Heart left ventricle (tissue), 16 donors: ENCODE measurements at regions not wholly inside any gene's neighbourhood (a gene's known extent, or its start where the extent isn't known, plus 50 kb on each side); places are given as distances from the start of the nearest gene placed in this dataset.

Experiments
- ATAC-seq, 4 donors: fragments of 200-7000 bp; cut with Tn5 transposase; one replicate each; pipeline ENCODE4 v1.9.1; 2020 to 2022; ENCODE audit warnings: moderate library complexity in 4 of 4, mild to moderate bottlenecking in 3 of 4, moderate number of reproducible peaks in 1 of 4
- DNase-seq, 5 donors: peaks; one replicate each; pipeline ENCODE4 v3.0.0-alpha.2; 2020
- H3K27ac ChIP-seq, 12 donors: fragments of 200-600 bp; sonication (generic) in 4 of 12; one replicate each; pipeline versions ENCODE4 v1.5.0 to v1.8.0; 2016 to 2022; ENCODE audit warnings: mild to moderate bottlenecking in 2 of 12
- H3K27me3 ChIP-seq, 9 donors: fragments of 200-600 bp; sonication (generic) in 2 of 9; one replicate each; pipeline versions ENCODE4 v1.5.1 to v1.8.0; 2016 to 2022; ENCODE audit warnings: mild to moderate bottlenecking in 3 of 9
- H3K36me3 ChIP-seq, 9 donors: fragments of 200-600 bp; sonication (generic) in 2 of 9; one replicate each; pipeline versions ENCODE4 v1.5.0 to v1.8.0; 2018 to 2022; ENCODE audit warnings: mild to moderate bottlenecking in 2 of 9
- H3K4me1 ChIP-seq, 12 donors: fragments of 200-600 bp; sonication (generic) in 4 of 12; one replicate each; pipeline versions ENCODE4 v1.5.0 to v1.8.0; 2016 to 2022; ENCODE audit warnings: mild to moderate bottlenecking in 3 of 12
- H3K4me3 ChIP-seq, 12 donors: fragments of 200-600 bp; sonication (generic) in 4 of 12; one replicate each; pipeline versions ENCODE4 v1.5.0 to v1.8.0; 2017 to 2022; ENCODE audit warnings: mild to moderate bottlenecking in 9 of 12, moderate library complexity in 4 of 12
- H3K9me3 ChIP-seq, 12 donors: fragments of 200-600 bp; sonication (generic) in 4 of 12; one replicate each; pipeline versions ENCODE4 v1.5.0 to v1.8.0; 2016 to 2022; ENCODE audit warnings: mild to moderate bottlenecking in 1 of 12
- POLR2A ChIP-seq, 2 donors: fragments of 450-650 bp; IDR thresholded peaks; one replicate each; pipeline ENCODE4 v1.6.1; 2017; ENCODE audit warnings: antibody characterized with exemption in 2 of 2, mild to moderate bottlenecking in 2 of 2, moderate library complexity in 2 of 2
- WGBS, 4 donors: extraction: QIAGEN DNeasy Blood & Tissue Kit in 2 of 4; methylation state at CpG; one replicate each; pipeline versions ENCODE4 v1.1.5 to v1.1.7; 2013 to 2018; 5-methylcytosine and 5-hydroxymethylcytosine counted together
- intact Hi-C, 10 donors: fragments of 100-400 bp; cut with DNase I; formaldehyde crosslinking; loops; one replicate each; pipeline versions ENCODE4 v1.11.1 to v1.14.2; 2022
- TF ChIP-seq, protein P1 (sequence below), 12 donors: fragments of 200-600 bp; sonication (generic) in 4 of 12; IDR thresholded peaks; one replicate each; pipeline versions ENCODE4 v1.5.0 to v1.8.0; 2018 to 2022; ENCODE audit warnings: antibody characterized with exemption in 12 of 12, mild to moderate bottlenecking in 5 of 12
- donor health status: ischemic (EF 13 %, LVEDD 7.1; RV severe dilation, severe dysfunction).
- donor health status: healthy with polysubstance abuse.
- donor health status: DM: no; HTN: yes; CAD: no.
- donor health status: DM: no; HTN: no; CAD: no.
- donor health status: ischemic (EF 25% LVEDD 6.9; RV normal size, moderate dysfunction).
- donor health status: ischemic (EF 25% LVEDD 5.7; RV mildly dilated, moderate dysfunction).
- donor health status: healthy.
- donor health status: DM: yes; HTN: yes; CAD: no.
- donor health status: ischemic (EF 35%, LVEDD 5.7; RV mildly dilated, moderate dysfunction).
- donor health status: nonischemic (EF 11% LVEDD 7.7; RV severe dilation, severe dysfunction).
- donor health status: DM: yes; HTN: yes; CAD: no.
- donor health status: PGD.
- donor health status: ischemic (EF 29% LVEDD 5.4; RV normal size, mild dysfunction).
- donor health status: nonischemic (EF 23%, LVEDD 6.1; RV moderate dilation, normal function).

GRCh38 chr2:147603447-147603846 is 241.4 kb upstream of the ACVR2A start:
- no peak overlapping the region for H3K4me3 ChIP-seq
- TF ChIP-seq, protein P1, sequence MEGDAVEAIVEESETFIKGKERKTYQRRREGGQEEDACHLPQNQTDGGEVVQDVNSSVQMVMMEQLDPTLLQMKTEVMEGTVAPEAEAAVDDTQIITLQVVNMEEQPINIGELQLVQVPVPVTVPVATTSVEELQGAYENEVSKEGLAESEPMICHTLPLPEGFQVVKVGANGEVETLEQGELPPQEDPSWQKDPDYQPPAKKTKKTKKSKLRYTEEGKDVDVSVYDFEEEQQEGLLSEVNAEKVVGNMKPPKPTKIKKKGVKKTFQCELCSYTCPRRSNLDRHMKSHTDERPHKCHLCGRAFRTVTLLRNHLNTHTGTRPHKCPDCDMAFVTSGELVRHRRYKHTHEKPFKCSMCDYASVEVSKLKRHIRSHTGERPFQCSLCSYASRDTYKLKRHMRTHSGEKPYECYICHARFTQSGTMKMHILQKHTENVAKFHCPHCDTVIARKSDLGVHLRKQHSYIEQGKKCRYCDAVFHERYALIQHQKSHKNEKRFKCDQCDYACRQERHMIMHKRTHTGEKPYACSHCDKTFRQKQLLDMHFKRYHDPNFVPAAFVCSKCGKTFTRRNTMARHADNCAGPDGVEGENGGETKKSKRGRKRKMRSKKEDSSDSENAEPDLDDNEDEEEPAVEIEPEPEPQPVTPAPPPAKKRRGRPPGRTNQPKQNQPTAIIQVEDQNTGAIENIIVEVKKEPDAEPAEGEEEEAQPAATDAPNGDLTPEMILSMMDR (IDR thresholded peaks at IDR 0.05), result no peak
- TF ChIP-seq POLR2A (IDR thresholded peaks at IDR 0.05), result no peak
- no peaks in the 10 kb centered on the region for H3K27me3 ChIP-seq
- no peaks in the 10 kb centered on the region for H3K4me1 ChIP-seq
- H3K27ac ChIP-seq, result no peak overlapping the region
- WGBS, 4 donors, result 83 to 93% (median 88%) methylated on average over 1 of the region's 1 CpG
- intact Hi-C loops, result no loop called here
- no peak for ATAC-seq
- DNase-seq, result no peak
- no peaks in the 10 kb centered on the region for H3K36me3 ChIP-seq
- peaks cover 0 to 4% (median 0%) of the 10 kb centered on the region in 12 donors for H3K9me3 ChIP-seq

- 65 to 79% (median 68%) methylated on average over 5 of the region's 5 CpGs for WGBS, 4 donors
Observed at GRCh38 chr2:147600646-147601045, 244.2 kb upstream of the ACVR2A start.

DNA sequence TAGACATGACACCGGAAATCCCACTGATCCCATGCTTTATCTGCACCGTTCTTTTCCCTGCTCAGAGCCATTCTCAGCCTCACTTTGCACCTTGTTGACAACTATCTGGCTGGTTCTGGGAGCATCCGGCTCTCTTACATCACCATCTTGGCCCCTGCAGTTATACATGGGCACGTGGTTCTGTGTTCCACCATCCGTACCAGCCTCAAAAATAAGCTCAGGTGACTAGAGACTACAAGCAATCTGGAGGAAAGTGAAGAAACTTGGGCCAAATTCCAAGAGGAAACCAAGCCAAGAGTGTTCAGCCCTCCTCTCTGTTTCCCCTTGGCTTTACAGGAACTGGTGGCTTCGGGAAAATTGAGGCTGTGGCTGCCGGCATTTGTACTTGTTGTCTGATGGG is 244.6 kb upstream of the ACVR2A start:
- DNase-seq (no peak), ATAC-seq (no peak)
- peaks cover 0 to 4% (median 0%) of the 10 kb centered on the region in 12 donors for H3K9me3 ChIP-seq
- no peak for TF ChIP-seq POLR2A (IDR thresholded peaks at IDR 0.05)
- TF ChIP-seq, protein P1 (IDR thresholded peaks at IDR 0.05), result no peak
- no peak overlapping the region for H3K27ac ChIP-seq
- no peaks in the 10 kb centered on the region for H3K36me3 ChIP-seq
- no peak overlapping the region for H3K4me3 ChIP-seq
- peaks cover 0 to 8% (median 0%) of the 10 kb centered on the region in 12 donors for H3K4me1 ChIP-seq
- WGBS, 4 donors, result 53 to 75% (median 59%) methylated on average over 7 of the region's 7 CpGs
- intact Hi-C loops, result no loop called here
- H3K27me3 ChIP-seq, result no peaks in the 10 kb centered on the region

More at GRCh38 chr2:147600646-147601045, 244.2 kb upstream of the ACVR2A start:
- Histone ChIP-seq H3K4me1 (peaks cover 0 to 4% (median 0%) of the 10 kb centered on the region in 12 donors), H3K27ac (no peak overlapping the region), H3K36me3 (no peaks in the 10 kb centered on the region), H3K27me3 (no peaks in the 10 kb centered on the region), H3K9me3 (peaks cover 0 to 4% (median 0%) of the 10 kb centered on the region in 12 donors), H3K4me3 (no peak overlapping the region)
- intact Hi-C loops, result no loop called here
- ATAC-seq, result no peak
- DNase-seq, result no peak
- TF ChIP-seq POLR2A (IDR thresholded peaks at IDR 0.05), result no peak
- TF ChIP-seq, protein P1 (IDR thresholded peaks at IDR 0.05), result no peak

DNA sequence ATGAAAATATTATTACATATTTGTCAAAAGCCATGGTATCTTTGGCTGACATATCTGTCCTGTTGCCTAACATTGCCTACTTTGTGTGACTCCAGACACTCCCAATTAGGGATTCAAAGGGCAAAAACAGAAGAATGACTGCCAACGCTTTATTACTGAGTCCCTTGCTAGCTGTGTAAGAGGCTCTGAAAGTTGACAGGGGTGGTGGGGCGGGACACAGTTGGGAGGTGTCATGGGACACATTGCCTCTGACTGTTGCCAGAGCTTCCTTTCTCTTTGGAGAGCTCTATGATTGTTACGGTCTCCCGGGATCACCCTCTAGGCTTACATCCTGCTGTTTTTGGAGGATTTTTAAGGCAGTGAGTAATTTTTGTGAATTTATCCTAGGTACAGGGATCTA is 249.6 kb upstream of the ACVR2A start:
- Histone ChIP-seq H3K27me3 (no peaks in the 10 kb centered on the region), H3K27ac (no peak overlapping the region), H3K9me3 (peaks cover 0 to 13% (median 3%) of the 10 kb centered on the region in 12 donors), H3K4me3 (no peak overlapping the region), H3K4me1 (peaks cover 0 to 13% (median 0%) of the 10 kb centered on the region in 12 donors), H3K36me3 (no peaks in the 10 kb centered on the region)
- intact Hi-C loops, result no loop called here
- no peak for TF ChIP-seq POLR2A (IDR thresholded peaks at IDR 0.05)
- TF ChIP-seq, protein P1 (IDR thresholded peaks at IDR 0.05), result no peak
- ATAC-seq (peak in 3 of 4 donors; percentile 43 to 68 (median 63)), DNase-seq (peak in 1 of 5 donors; percentile 10)
- WGBS, 4 donors, result 32 to 51% (median 46%) methylated on average over 2 to 4 of the region's 4 CpGs
